ENCODE measurements at regions not wholly inside any gene's neighbourhood (a gene's known extent, or its start where the extent isn't known, plus 50 kb on each side); places are given as distances from the start of the nearest gene placed in this dataset.

- Mint-ChIP-seq H3K4me1 (ENCODE audit: low read depth in 2 of 2) (no peaks in the 10 kb centered on the region), H3K27me3 (no peaks in the 10 kb centered on the region), H3K9me3 (peaks cover 0 to 1% of the 10 kb centered on the region in 2 donors), H3K27ac (no peak overlapping the region), H3K36me3 (ENCODE audit: insufficient read depth) (no peaks in the 10 kb centered on the region), H3K4me3 (no peak overlapping the region)
- ATAC-seq (replicated peaks) (no peak), DNase-seq (no peak)
Observed at GRCh38 chr4:136769717-136770116, 762.6 kb downstream of the PCDH18 start.

DNA sequence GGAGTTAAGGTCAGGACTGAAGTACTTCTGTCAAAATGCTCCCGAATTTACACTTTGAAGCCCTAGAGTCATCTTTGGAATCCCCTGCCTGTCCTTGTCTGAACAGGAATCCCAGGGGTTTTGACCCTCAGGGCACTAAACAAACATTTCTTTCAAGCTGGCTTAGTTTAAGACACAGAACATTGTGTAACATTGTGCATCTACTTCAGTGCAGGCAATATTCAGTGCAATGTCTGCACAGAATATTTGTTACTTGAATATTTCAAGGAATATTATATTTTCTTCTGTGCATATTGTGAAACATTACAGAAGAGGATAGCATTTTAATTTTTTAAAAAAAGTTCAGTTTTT, 763.4 kb downstream of the PCDH18 start:
- H3K4me3 Mint-ChIP-seq = no peak overlapping the region
- H3K27ac Mint-ChIP-seq = no peak overlapping the region
- ATAC-seq (replicated peaks) = no peak

GRCh38 chr4:136768213-136768924, 763.9 kb downstream of the PCDH18 start:
- Mint-ChIP-seq H3K27me3 (no peaks in the 10 kb centered on the region), H3K27ac (no peak overlapping the region), H3K4me3 (no peak overlapping the region), H3K4me1 (ENCODE audit: low read depth in 2 of 2) (no peaks in the 10 kb centered on the region), H3K36me3 (ENCODE audit: insufficient read depth) (no peaks in the 10 kb centered on the region), H3K9me3 (peaks cover 0 to 1% of the 10 kb centered on the region in 2 donors)
- DNase-seq (no peak), ATAC-seq (replicated peaks) (no peak)

More for the DNA sequence above, 763.4 kb downstream of the PCDH18 start:
- H3K36me3 Mint-ChIP-seq (ENCODE audit: insufficient read depth) = no peaks in the 10 kb centered on the region
- H3K27me3 Mint-ChIP-seq = no peaks in the 10 kb centered on the region
- H3K4me1 Mint-ChIP-seq (ENCODE audit: low read depth in 2 of 2) = no peaks in the 10 kb centered on the region
- H3K9me3 Mint-ChIP-seq = peaks cover 0 to 1% of the 10 kb centered on the region in 2 donors
- DNase-seq = no peak

- DNase-seq = no peak
- no peak for ATAC-seq (replicated peaks)
- no peaks in the 10 kb centered on the region for H3K36me3 Mint-ChIP-seq (ENCODE audit: insufficient read depth)
- H3K4me1 Mint-ChIP-seq (ENCODE audit: low read depth in 2 of 2) = no peaks in the 10 kb centered on the region
- H3K4me3 Mint-ChIP-seq = no peak overlapping the region
- H3K9me3 Mint-ChIP-seq = peaks cover 0 to 1% of the 10 kb centered on the region in 2 donors
- no peak overlapping the region for H3K27ac Mint-ChIP-seq
- H3K27me3 Mint-ChIP-seq = no peaks in the 10 kb centered on the region
Observed at GRCh38 chr4:136763919-136764318, 768.4 kb downstream of the PCDH18 start.

GRCh38 chr4:136755531-136755916, 776.8 kb downstream of the PCDH18 start:
- Mint-ChIP-seq H3K4me3 (no peak overlapping the region), H3K27ac (no peak overlapping the region), H3K9me3 (no peaks in the 10 kb centered on the region), H3K4me1 (ENCODE audit: low read depth in 2 of 2) (no peaks in the 10 kb centered on the region), H3K27me3 (no peaks in the 10 kb centered on the region), H3K36me3 (ENCODE audit: insufficient read depth) (no peaks in the 10 kb centered on the region)
- DNase-seq = no peak
- no peak for ATAC-seq (replicated peaks)

DNA sequence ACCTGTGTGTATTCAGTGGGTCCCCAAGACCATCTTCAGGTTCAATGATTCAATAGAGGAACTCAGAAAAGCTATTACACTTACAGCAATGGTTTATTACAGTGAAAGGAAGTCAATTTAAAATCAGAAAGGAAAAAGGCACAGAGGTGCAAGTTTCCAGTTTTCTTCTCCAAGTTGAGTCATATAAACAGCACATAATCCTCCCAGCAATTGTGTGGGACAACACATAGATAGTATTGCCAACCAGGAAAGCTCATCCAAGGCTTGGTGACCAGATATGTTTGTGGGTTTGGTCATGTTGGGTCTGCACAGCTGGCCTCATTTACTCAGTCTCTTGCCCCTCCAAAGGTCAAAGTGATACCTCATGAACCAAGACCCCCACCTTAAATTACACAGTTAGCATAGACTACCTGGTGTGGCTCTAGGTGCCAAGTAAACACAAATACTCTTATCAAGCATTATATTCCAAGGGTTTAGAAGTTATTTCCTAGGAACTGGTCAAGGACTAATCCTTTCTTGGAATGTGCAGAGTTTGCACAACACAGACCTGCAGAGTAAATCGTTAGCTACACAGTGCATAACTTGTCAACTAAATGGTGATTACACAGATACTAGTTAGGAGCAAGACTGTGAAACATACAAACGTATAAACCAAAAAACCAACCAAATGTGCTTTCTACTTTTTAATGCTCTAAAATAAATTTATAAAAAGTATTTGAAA, 777.3 kb downstream of the PCDH18 start:
- H3K36me3 Mint-ChIP-seq (ENCODE audit: insufficient read depth) = no peaks in the 10 kb centered on the region
- no peak overlapping the region for H3K27ac Mint-ChIP-seq
- no peaks in the 10 kb centered on the region for H3K9me3 Mint-ChIP-seq
- DNase-seq (no peak), ATAC-seq (replicated peaks) (no peak)
- H3K4me3 Mint-ChIP-seq = no peak overlapping the region
- no peaks in the 10 kb centered on the region for H3K4me1 Mint-ChIP-seq (ENCODE audit: low read depth in 2 of 2)
- no peaks in the 10 kb centered on the region for H3K27me3 Mint-ChIP-seq

GRCh38 chr4:136751556-136751955, 780.7 kb downstream of the PCDH18 start:
- Mint-ChIP-seq H3K27me3 (no peaks in the 10 kb centered on the region), H3K9me3 (no peaks in the 10 kb centered on the region), H3K27ac (no peak overlapping the region), H3K4me3 (no peak overlapping the region), H3K4me1 (ENCODE audit: low read depth in 2 of 2) (no peaks in the 10 kb centered on the region), H3K36me3 (ENCODE audit: insufficient read depth) (no peaks in the 10 kb centered on the region)
- DNase-seq (no peak), ATAC-seq (replicated peaks) (no peak)

DNA sequence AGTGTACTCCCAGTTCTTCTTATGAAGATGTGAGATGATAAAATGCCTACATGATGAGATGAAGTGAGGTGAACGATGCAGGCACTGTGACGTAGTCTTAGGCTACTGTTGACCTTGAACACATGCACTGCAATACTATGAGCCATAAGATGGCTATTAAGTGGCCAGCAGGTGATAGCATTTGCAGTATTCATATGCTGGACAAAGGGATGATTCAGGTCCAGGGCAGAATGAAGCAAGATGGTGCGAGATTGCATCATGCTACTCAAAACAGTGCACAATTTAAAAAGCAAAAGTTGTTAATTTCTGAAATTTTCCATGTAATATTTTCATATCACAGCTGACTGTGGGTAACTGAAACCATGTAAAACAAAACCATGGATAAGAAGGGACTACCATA, 781.4 kb downstream of the PCDH18 start:
- no peak overlapping the region for H3K27ac Mint-ChIP-seq
- no peaks in the 10 kb centered on the region for H3K4me1 Mint-ChIP-seq (ENCODE audit: low read depth in 2 of 2)
- ATAC-seq (replicated peaks) (no peak), DNase-seq (no peak)
- no peaks in the 10 kb centered on the region for H3K9me3 Mint-ChIP-seq
- H3K27me3 Mint-ChIP-seq = no peaks in the 10 kb centered on the region
- H3K4me3 Mint-ChIP-seq = no peak overlapping the region
- H3K36me3 Mint-ChIP-seq (ENCODE audit: insufficient read depth) = no peaks in the 10 kb centered on the region

DNA sequence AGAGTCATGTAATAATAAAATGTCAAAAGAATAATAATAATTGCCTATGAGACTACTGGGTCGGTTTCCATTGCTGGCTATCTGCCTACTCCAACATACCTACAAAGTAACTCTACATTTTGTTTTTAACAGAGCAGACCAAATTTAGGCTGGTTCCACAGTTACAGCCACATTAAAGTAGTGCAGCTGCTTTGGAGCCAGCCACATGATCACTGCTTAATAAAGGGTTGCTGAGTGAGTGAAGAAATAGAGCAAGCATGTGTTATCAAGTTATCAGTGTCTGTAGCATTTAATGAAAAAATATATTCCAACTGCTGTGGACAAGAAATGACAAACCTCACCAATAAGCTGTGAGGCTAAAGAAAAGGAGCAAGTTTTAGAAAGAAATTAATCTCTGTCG, 782.3 kb downstream of the PCDH18 start:
- H3K27ac Mint-ChIP-seq = no peak overlapping the region
- ATAC-seq (replicated peaks) (no peak), DNase-seq (no peak)
- H3K27me3 Mint-ChIP-seq = no peaks in the 10 kb centered on the region
- no peak overlapping the region for H3K4me3 Mint-ChIP-seq
- no peaks in the 10 kb centered on the region for H3K4me1 Mint-ChIP-seq (ENCODE audit: low read depth in 2 of 2)
- H3K9me3 Mint-ChIP-seq = no peaks in the 10 kb centered on the region
- H3K36me3 Mint-ChIP-seq (ENCODE audit: insufficient read depth) = no peaks in the 10 kb centered on the region

DNA sequence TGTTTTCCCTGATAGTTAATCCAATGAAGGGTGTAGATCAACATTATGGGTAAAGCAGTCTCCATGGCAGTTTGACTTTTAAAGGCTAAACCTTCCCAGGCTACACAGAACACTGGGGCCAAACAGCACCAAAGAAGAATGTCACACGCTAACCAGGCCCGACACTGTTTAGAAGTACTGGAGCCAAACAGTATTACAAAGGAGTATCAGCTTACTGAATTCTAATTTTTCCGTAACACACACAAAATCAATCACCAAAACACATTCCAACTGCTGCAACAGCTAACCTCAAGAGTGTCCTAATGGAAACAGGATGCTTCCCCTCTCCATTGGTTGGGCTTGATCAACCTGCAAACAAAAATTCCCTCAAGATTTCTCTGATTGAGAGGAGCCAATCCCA, 783.5 kb downstream of the PCDH18 start:
- no peaks in the 10 kb centered on the region for H3K36me3 Mint-ChIP-seq (ENCODE audit: insufficient read depth)

GRCh38 chr4:136748165-136748564, 784.1 kb downstream of the PCDH18 start:
- no peaks in the 10 kb centered on the region for H3K4me1 Mint-ChIP-seq (ENCODE audit: low read depth in 2 of 2)
- DNase-seq (no peak), ATAC-seq (replicated peaks) (no peak)
- H3K36me3 Mint-ChIP-seq (ENCODE audit: insufficient read depth) = no peaks in the 10 kb centered on the region
- H3K9me3 Mint-ChIP-seq = no peaks in the 10 kb centered on the region
- no peak overlapping the region for H3K4me3 Mint-ChIP-seq
- H3K27ac Mint-ChIP-seq = no peak overlapping the region
- H3K27me3 Mint-ChIP-seq = no peaks in the 10 kb centered on the region

More for the DNA sequence above, 783.5 kb downstream of the PCDH18 start:
- Mint-ChIP-seq H3K4me3 (no peak overlapping the region), H3K27ac (no peak overlapping the region), H3K9me3 (no peaks in the 10 kb centered on the region), H3K27me3 (no peaks in the 10 kb centered on the region), H3K4me1 (ENCODE audit: low read depth in 2 of 2) (no peaks in the 10 kb centered on the region)
- ATAC-seq (replicated peaks) = no peak
- DNase-seq = no peak

- ATAC-seq (replicated peaks) = no peak
- Mint-ChIP-seq H3K27me3 (no peaks in the 10 kb centered on the region), H3K36me3 (ENCODE audit: insufficient read depth) (no peaks in the 10 kb centered on the region)
Observed at GRCh38 chr4:136743238-136743637, 789.1 kb downstream of the PCDH18 start.

DNA sequence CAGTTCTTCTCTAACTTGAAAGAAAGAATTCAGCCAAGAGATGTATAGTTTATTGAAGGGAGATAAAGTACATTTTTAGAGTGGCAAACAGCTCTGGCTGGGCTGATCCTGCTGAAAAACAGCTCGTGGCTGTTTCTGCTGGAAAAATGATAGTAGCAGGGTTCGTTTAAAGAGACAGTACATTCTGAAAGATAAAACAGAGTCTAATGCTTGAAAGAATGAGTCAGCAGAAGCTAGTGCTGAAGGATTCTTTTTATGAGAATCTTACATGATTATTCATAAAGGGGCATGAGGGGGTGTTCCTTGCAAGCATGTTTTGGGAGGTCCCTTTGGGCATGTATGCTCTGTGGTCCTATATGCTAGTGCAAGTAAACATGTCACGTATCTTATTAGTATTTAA, 790.0 kb downstream of the PCDH18 start:
- no peaks in the 10 kb centered on the region for H3K27me3 Mint-ChIP-seq
- H3K9me3 Mint-ChIP-seq = no peaks in the 10 kb centered on the region
- DNase-seq (no peak), ATAC-seq (replicated peaks) (no peak)
- H3K27ac Mint-ChIP-seq = no peak overlapping the region
- H3K36me3 Mint-ChIP-seq (ENCODE audit: insufficient read depth) = no peaks in the 10 kb centered on the region
- no peak overlapping the region for H3K4me3 Mint-ChIP-seq
- H3K4me1 Mint-ChIP-seq (ENCODE audit: low read depth in 2 of 2) = no peaks in the 10 kb centered on the region

More at GRCh38 chr4:136743238-136743637, 789.1 kb downstream of the PCDH18 start:
- Mint-ChIP-seq H3K4me1 (ENCODE audit: low read depth in 2 of 2) (no peaks in the 10 kb centered on the region), H3K9me3 (no peaks in the 10 kb centered on the region), H3K27ac (no peak overlapping the region), H3K4me3 (no peak overlapping the region)
- no peak for DNase-seq

GRCh38 chr4:136741468-136741867, 790.8 kb downstream of the PCDH18 start:
- Mint-ChIP-seq H3K9me3 (no peaks in the 10 kb centered on the region), H3K4me3 (no peak overlapping the region), H3K36me3 (ENCODE audit: insufficient read depth) (no peaks in the 10 kb centered on the region), H3K27ac (no peak overlapping the region), H3K27me3 (no peaks in the 10 kb centered on the region), H3K4me1 (ENCODE audit: low read depth in 2 of 2) (no peaks in the 10 kb centered on the region)
- DNase-seq (no peak), ATAC-seq (replicated peaks) (no peak)
